Liver (tissue), 8 donors: ENCODE measurements at regions not wholly inside any gene's neighbourhood (a gene's known extent, or its start where the extent isn't known, plus 50 kb on each side); places are given as distances from the start of the nearest gene placed in this dataset.

ENCODE experiments used
- DNase-seq: peaks from one replicate; pipeline ENCODE4 v3.0.0-alpha.2; 2017; ENCODE audit warnings: low spot score
- H3K27ac ChIP-seq, 2 donors: one replicate each; pipeline ENCODE4 v1.7.0; 2013; ENCODE audit warnings: inconsistent platforms in 2 of 2, low read length in 2 of 2, control low read depth in 1 of 2, low read depth in 1 of 2, mild to moderate bottlenecking in 1 of 2
- H3K27me3 ChIP-seq, 4 donors: one replicate each; pipeline versions ENCODE4 v1.6.1 to v1.7.0; 2013; ENCODE audit warnings: low read length in 3 of 4, inconsistent platforms in 1 of 4, mild to moderate bottlenecking in 1 of 4, moderate library complexity in 1 of 4; ENCODE audit not compliant: control insufficient read depth in 4 of 4, insufficient read depth in 4 of 4
- H3K36me3 ChIP-seq, 4 donors: one replicate each; pipeline versions ENCODE4 v1.6.1 to v1.7.0; 2013; ENCODE audit warnings: low read length in 3 of 4, mild to moderate bottlenecking in 3 of 4, low read depth in 1 of 4, moderate library complexity in 1 of 4; ENCODE audit not compliant: control insufficient read depth in 4 of 4, insufficient read depth in 3 of 4
- H3K4me1 ChIP-seq, 4 donors: one replicate each; pipeline versions ENCODE4 v1.6.1 to v1.7.0; 2013; ENCODE audit warnings: low read length in 3 of 4, mild to moderate bottlenecking in 3 of 4, moderate library complexity in 1 of 4; ENCODE audit not compliant: control insufficient read depth in 4 of 4, insufficient read depth in 4 of 4
- H3K4me3 ChIP-seq, 3 donors: one replicate each; pipeline versions ENCODE4 v1.6.1 to v1.7.0; 2013; ENCODE audit warnings: low read length in 3 of 3, control low read depth in 1 of 3, low read depth in 1 of 3, mild to moderate bottlenecking in 1 of 3
- H3K9ac ChIP-seq, 2 donors: one replicate each; pipeline ENCODE4 v1.7.0; 2013; ENCODE audit warnings: low read length in 2 of 2, mild to moderate bottlenecking in 2 of 2, moderate library complexity in 2 of 2, control low read depth in 1 of 2, low read depth in 1 of 2
- H3K9me3 ChIP-seq, 4 donors: one replicate each; pipeline versions ENCODE4 v1.6.1 to v1.7.0; 2013; ENCODE audit warnings: low read length in 3 of 4; ENCODE audit not compliant: control insufficient read depth in 4 of 4
- ATF3 ChIP-seq: IDR thresholded peaks from 2 replicates; pipeline ENCODE4 v1.6.1; 2016; ENCODE audit warnings: antibody characterized with exemption
- EGR1 ChIP-seq, 2 donors: IDR thresholded peaks; 2 replicates each; pipeline ENCODE4 v1.6.1; 2016 to 2018; ENCODE audit warnings: antibody characterized with exemption in 2 of 2, low read depth in 2 of 2
- FOXA1 ChIP-seq: IDR thresholded peaks from 2 replicates; pipeline ENCODE4 v1.6.1; 2016; ENCODE audit warnings: antibody characterized with exemption
- FOXA2 ChIP-seq: IDR thresholded peaks from 2 replicates; pipeline ENCODE4 v1.6.1; 2016; ENCODE audit warnings: antibody characterized with exemption
- GABPA ChIP-seq, 2 donors: IDR thresholded peaks in 1 of 2; conservative IDR thresholded peaks in 1 of 2; 2 replicates each; pipeline ENCODE4 v1.6.1; 2016; ENCODE audit warnings: antibody characterized with exemption in 2 of 2, mild to moderate bottlenecking in 1 of 2, moderate library complexity in 1 of 2
- HNF4A ChIP-seq, 2 donors: conservative IDR thresholded peaks; 2 replicates each; pipeline ENCODE4 v1.6.1; 2016; ENCODE audit warnings: antibody characterized with exemption in 2 of 2, mild to moderate bottlenecking in 2 of 2
- HNF4G ChIP-seq: IDR thresholded peaks from 2 replicates; pipeline ENCODE4 v1.6.1; 2016; ENCODE audit warnings: antibody characterized with exemption
- JUND ChIP-seq, 2 donors: IDR thresholded peaks; 2 replicates each; pipeline ENCODE4 v1.6.1; 2016; ENCODE audit warnings: antibody characterized with exemption in 2 of 2
- MAX ChIP-seq: IDR thresholded peaks from 2 replicates; pipeline ENCODE4 v1.6.1; 2016; ENCODE audit warnings: antibody characterized with exemption
- NR2F2 ChIP-seq: IDR thresholded peaks from 2 replicates; pipeline ENCODE4 v1.6.1; 2016; ENCODE audit warnings: antibody characterized with exemption
- RAD21 ChIP-seq, 2 donors: IDR thresholded peaks; 2 replicates each; pipeline ENCODE4 v1.6.1; 2016; ENCODE audit warnings: antibody characterized with exemption in 2 of 2, mild to moderate bottlenecking in 2 of 2
- REST ChIP-seq: IDR thresholded peaks from 2 replicates; pipeline ENCODE4 v1.6.1; 2016; ENCODE audit warnings: antibody characterized with exemption, mild to moderate bottlenecking
- RXRA ChIP-seq, 2 donors: IDR thresholded peaks; 2 replicates each; pipeline ENCODE4 v1.6.1; 2017 to 2018; ENCODE audit warnings: antibody characterized with exemption in 2 of 2, mild to moderate bottlenecking in 1 of 2
- SP1 ChIP-seq: IDR thresholded peaks from 2 replicates; pipeline ENCODE4 v1.6.1; 2018; ENCODE audit warnings: antibody characterized with exemption, mild to moderate bottlenecking
- TAF1 ChIP-seq: conservative IDR thresholded peaks from 2 replicates; pipeline ENCODE4 v1.6.1; 2016; ENCODE audit warnings: antibody characterized with exemption, mild to moderate bottlenecking
- WGBS: extraction: QIAGEN DNeasy Blood & Tissue Kit; methylation state at CpG from one replicate; pipeline ENCODE4 v1.1.7; 2013; 5-methylcytosine and 5-hydroxymethylcytosine counted together
- TF ChIP-seq, protein P1 (sequence below): IDR thresholded peaks from 2 replicates; pipeline ENCODE4 v1.6.1; 2016; ENCODE audit warnings: antibody characterized with exemption
- TF ChIP-seq, protein P2 (sequence below): fragments of 150-350 bp; IDR thresholded peaks from 2 replicates; pipeline ENCODE4 v1.5.1; 2017; ENCODE audit warnings: improper control_type of control experiment, low read depth, low read length; ENCODE audit not compliant: missing input control
- donor health status: healthy.
- donor health status: healthy.
- donor health status: healthy.
- donor health status: healthy.
- donor health status: healthy.

- Histone ChIP-seq H3K9ac (no peak overlapping the region), H3K36me3 (no peaks in the 10 kb centered on the region), H3K4me3 (no peak overlapping the region), H3K4me1 (no peaks in the 10 kb centered on the region), H3K27ac (no peak overlapping the region), H3K9me3 (no peaks in the 10 kb centered on the region), H3K27me3 (no peaks in the 10 kb centered on the region)
- 68% methylated on average over 3 of the region's 3 CpGs for WGBS
- no peak for DNase-seq
- TF ChIP-seq, protein P1, sequence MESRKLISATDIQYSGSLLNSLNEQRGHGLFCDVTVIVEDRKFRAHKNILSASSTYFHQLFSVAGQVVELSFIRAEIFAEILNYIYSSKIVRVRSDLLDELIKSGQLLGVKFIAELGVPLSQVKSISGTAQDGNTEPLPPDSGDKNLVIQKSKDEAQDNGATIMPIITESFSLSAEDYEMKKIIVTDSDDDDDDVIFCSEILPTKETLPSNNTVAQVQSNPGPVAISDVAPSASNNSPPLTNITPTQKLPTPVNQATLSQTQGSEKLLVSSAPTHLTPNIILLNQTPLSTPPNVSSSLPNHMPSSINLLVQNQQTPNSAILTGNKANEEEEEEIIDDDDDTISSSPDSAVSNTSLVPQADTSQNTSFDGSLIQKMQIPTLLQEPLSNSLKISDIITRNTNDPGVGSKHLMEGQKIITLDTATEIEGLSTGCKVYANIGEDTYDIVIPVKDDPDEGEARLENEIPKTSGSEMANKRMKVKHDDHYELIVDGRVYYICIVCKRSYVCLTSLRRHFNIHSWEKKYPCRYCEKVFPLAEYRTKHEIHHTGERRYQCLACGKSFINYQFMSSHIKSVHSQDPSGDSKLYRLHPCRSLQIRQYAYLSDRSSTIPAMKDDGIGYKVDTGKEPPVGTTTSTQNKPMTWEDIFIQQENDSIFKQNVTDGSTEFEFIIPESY: no peak
- TF ChIP-seq MAX: no peak
- no peak for TF ChIP-seq REST
- TF ChIP-seq GABPA (IDR thresholded peaks at IDR 0.05 in 1 of 2, conservative IDR thresholded peaks at IDR 0.05 in 1 of 2): no peak
- TF ChIP-seq, protein P2, sequence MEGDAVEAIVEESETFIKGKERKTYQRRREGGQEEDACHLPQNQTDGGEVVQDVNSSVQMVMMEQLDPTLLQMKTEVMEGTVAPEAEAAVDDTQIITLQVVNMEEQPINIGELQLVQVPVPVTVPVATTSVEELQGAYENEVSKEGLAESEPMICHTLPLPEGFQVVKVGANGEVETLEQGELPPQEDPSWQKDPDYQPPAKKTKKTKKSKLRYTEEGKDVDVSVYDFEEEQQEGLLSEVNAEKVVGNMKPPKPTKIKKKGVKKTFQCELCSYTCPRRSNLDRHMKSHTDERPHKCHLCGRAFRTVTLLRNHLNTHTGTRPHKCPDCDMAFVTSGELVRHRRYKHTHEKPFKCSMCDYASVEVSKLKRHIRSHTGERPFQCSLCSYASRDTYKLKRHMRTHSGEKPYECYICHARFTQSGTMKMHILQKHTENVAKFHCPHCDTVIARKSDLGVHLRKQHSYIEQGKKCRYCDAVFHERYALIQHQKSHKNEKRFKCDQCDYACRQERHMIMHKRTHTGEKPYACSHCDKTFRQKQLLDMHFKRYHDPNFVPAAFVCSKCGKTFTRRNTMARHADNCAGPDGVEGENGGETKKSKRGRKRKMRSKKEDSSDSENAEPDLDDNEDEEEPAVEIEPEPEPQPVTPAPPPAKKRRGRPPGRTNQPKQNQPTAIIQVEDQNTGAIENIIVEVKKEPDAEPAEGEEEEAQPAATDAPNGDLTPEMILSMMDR: no peak
- TF ChIP-seq RXRA (IDR thresholded peaks at IDR 0.05): no peak
- no peak for TF ChIP-seq NR2F2
- TF ChIP-seq HNF4A (conservative IDR thresholded peaks at IDR 0.05): no peak
- no peak for TF ChIP-seq HNF4G
- TF ChIP-seq FOXA2: no peak
- TF ChIP-seq SP1: no peak
- no peak for TF ChIP-seq EGR1 (IDR thresholded peaks at IDR 0.05; ENCODE audit: low read depth in 2 of 2)
- no peak for TF ChIP-seq JUND (IDR thresholded peaks at IDR 0.05)
- no peak for TF ChIP-seq ATF3
- TF ChIP-seq TAF1: no peak
- TF ChIP-seq RAD21 (IDR thresholded peaks at IDR 0.05): no peak
- TF ChIP-seq FOXA1: no peak
Observed at GRCh38 chr4:181108237-181108636, 1135.0 kb upstream of the TENM3 start.

DNA sequence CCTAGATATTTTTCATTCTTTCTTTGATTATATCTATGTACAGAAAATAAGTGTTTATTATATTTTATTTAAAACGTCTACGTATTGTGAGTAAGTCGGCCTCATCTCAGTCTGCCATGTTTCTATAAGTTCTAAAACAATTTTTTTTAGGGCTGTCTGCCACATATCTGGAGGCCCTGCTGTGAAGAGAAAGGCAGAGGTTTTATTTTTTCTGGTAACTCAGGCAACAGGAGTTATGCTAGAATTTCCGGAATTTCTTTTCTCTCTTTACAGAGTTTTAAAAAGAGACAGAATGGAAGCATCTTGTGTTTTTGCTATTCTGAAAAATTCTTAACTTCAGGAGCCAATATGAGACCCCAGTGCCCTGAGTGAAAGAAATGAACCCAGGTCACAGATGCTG lies 1124.0 kb upstream of the TENM3 start:
- DNase-seq: no peak
- no peaks in the 10 kb centered on the region for H3K4me1 ChIP-seq
- no peak overlapping the region for H3K9ac ChIP-seq
- WGBS: 74% methylated on average over 4 of the region's 4 CpGs
- H3K9me3 ChIP-seq: no peaks in the 10 kb centered on the region
- H3K27me3 ChIP-seq: peaks cover 0 to 2% (median 0%) of the 10 kb centered on the region in 4 donors
- H3K4me3 ChIP-seq: no peak overlapping the region
- H3K36me3 ChIP-seq: no peaks in the 10 kb centered on the region
- no peak overlapping the region for H3K27ac ChIP-seq
- TF ChIP-seq, protein P2: no peak
- no peak for TF ChIP-seq NR2F2
- TF ChIP-seq FOXA2: no peak
- no peak for TF ChIP-seq RAD21 (IDR thresholded peaks at IDR 0.05)
- TF ChIP-seq SP1: no peak
- TF ChIP-seq MAX: no peak
- TF ChIP-seq REST: no peak
- TF ChIP-seq GABPA (IDR thresholded peaks at IDR 0.05 in 1 of 2, conservative IDR thresholded peaks at IDR 0.05 in 1 of 2): no peak
- no peak for TF ChIP-seq JUND (IDR thresholded peaks at IDR 0.05)
- TF ChIP-seq RXRA (IDR thresholded peaks at IDR 0.05): no peak
- no peak for TF ChIP-seq HNF4G
